Midbrain (tissue), 1 donor: ENCODE measurements at regions not wholly inside any gene's neighbourhood (a gene's known extent, or its start where the extent isn't known, plus 50 kb on each side); places are given as distances from the start of the nearest gene placed in this dataset.
"Not testable (repeated sequence)": the region's sequence is repeated elsewhere in the genome, so short reads cannot be mapped to it uniquely, and the experiment has no call there.

ENCODE experiments used
- DNase-seq: peaks from one replicate; lab custom pipeline; 2025; lab: John Stamatoyannopoulos, UW

DNA sequence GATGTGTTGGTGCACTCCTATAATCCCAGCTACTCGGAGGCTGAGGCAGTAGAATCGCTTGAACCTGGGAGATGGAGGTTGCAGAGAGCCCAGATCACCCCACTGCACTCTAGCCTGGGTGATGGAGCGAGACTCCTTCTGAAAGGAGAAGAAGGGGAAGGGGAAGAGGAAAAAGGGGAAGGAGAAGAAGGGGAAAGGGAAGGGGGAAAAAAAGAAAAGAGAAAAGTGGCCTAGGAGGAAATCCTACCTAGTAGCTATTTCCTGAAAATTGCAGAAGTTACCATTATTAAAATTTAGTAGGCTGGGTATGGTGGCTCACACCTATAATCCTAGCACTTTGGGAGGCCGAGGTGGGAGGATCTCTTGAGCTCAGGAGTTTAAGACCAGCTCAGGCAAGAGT, 67.4 kb downstream of the ARRDC3 start:
- no peak for DNase-seq

DNA sequence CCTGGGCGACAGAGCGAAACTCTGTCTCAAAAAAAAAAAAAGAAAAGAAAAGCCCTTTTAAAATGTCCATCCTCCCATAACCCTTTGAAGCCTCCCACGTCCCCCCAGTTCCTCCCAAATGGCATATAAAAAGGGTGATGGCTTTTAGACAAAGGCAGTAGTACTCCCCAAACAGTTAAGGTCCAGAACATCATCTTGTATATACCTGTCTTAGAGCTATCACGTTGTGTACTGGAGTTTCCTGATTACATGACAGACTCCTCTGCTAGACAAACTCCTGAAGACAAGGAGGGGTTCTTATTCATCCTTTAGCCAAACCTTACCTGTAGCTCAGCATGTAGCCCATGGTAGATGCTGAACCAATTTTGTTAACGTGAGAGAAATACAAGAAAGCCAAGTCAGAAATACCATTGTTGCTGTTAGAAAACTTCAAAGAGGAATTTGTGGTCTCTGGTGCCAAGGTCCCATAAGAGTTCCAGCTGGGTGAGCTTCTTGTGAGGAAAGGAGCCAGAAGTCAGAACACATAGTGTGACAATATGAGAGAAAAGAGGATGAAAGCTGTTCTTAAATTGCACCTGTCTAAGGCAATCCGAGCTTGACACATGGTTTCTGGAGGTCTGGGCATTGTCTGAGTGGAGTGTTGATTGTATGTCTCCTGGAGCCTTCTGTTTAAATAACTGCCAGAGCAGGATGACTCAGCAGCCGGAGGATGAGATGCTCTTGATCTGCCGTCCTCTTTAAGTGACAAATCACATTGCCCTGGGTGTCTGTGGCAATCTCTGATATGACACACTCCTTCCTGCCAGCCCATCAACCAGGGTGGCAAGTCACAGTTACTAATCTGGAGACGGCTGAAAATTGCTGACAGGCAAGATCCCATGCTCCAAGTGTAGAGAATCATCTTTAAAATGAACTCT, 69.1 kb downstream of the ARRDC3 start:
- no peak for DNase-seq

GRCh38 chr5:91312698-91313097, 70.4 kb downstream of the ARRDC3 start:
- DNase-seq = no peak

- peak; percentile 50 for DNase-seq
Observed at GRCh38 chr5:91311697-91312501, 71.2 kb downstream of the ARRDC3 start.

DNA sequence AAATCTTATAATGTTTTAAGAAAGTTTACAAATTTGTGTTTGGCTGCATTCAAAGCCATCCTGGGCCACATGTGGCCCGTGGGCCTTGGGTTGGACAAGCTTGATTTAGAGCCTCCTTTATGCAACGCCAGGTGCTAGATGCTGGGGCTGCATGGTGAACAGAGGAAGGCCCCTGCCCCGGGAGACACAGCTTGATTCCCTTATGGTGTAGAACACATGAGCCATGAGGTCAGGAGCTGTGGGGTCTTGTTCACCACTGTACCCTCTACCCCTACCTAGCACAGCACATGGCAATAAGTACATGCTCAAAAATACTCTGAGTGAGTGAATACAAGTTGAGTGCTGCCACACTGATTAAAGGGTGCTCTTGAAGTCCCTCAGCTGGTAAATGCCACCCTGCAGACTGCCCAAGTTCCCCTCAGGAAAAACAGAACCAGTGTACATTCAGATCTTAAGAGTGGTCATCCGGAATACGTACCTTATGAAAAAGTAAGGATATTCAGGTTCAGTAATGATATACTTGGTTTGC, 71.9 kb downstream of the ARRDC3 start:
- no peak for DNase-seq

DNA sequence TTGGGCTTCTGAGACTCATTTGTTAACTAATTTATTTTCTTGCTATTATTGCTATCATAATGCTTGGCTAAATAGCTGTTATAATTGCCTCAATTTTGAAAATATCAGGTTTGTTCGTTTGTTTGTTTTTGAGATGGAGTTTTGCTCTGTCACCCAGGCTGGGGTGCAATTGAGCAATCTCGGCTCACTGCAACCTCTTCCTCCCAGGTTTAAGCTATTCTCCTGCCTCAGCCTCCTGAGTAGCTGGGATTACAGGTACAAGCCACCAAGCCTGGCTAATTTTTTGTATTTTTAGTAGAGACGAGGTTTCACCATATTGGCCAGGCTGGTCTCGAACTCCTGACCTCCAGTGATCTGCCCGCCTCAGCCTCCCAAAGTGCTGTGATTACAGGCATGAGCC, 75.0 kb downstream of the ARRDC3 start:
- not testable (repeated sequence) for DNase-seq

GRCh38 chr5:91307048-91307447, 76.1 kb downstream of the ARRDC3 start:
- DNase-seq = no peak

GRCh38 chr5:91306497-91306896, 76.6 kb downstream of the ARRDC3 start:
- DNase-seq = no peak

- no peak for DNase-seq
Observed at GRCh38 chr5:91305640-91306039, 77.5 kb downstream of the ARRDC3 start.

GRCh38 chr5:91304015-91304414, 79.1 kb downstream of the ARRDC3 start:
- not testable (repeated sequence) for DNase-seq

GRCh38 chr5:91302958-91303357, 80.2 kb downstream of the ARRDC3 start:
- DNase-seq = peak; percentile 73

DNA sequence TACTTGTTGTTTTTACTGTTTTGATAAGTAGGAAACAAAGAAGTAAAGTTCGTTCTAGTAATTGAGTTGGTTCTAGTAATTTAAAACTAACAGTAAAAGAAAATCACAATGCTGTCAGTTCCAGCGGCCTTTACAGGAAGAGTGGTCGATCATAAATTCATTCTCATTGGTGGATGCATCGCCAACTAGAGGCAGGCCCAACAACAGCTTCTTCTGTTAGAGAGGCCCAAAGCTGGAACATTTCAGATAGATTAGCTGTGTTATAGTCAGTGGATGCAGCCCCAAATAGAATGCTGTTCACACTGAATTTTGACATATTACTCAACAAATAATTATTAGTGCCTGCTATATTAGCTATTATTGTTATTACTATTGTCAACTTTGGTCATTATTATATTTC, 80.8 kb downstream of the ARRDC3 start:
- no peak for DNase-seq

GRCh38 chr5:91301106-91301846, 81.8 kb downstream of the ARRDC3 start:
- DNase-seq = no peak

DNA sequence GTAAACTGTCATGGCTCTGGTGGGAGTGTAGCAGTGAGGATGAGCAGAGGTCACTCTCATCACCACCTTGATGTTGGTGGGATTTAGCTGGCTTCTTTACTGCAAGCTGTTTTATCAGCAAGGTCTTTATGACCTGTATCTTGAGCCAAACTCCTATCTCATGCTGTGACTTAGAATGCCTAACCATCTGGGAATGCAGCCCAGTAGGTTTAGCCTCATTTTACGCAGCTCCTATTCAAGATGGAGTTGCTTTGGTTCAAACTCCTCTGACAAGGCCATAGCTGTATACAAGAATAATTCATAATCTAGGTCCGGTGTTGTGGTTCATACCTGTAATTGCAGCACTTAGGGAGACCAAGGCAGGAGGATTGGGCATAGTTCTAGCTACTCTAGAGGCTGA, 85.1 kb downstream of the ARRDC3 start:
- DNase-seq = no peak

DNA sequence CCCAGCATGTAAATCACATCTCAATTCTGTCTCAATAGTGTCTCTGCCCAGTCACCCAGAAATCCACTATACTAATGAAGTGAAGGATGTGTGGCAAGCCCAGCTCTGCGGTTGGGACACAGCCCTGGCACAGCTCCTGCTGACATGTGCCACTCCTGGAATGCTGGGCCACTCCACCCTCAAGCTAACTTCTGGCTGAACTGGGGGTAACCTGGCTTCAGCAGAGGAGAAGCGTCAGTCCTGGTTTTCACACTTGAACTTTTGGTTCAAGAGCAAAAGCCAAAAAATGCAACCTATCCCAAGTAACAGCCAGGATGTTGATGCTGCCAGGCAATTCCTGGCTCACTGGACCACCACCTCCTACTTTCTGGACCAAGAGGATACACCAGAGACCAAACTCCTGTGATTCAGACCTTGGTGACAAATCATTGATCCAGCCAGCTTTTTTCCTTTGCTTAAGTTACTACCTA, 86.4 kb downstream of the ARRDC3 start:
- DNase-seq = no peak

- not testable (repeated sequence) for DNase-seq
Observed at GRCh38 chr5:91296102-91296501, 87.0 kb downstream of the ARRDC3 start.

GRCh38 chr5:91293131-91293530, 90.0 kb downstream of the ARRDC3 start:
- DNase-seq = no peak

- DNase-seq = no peak
Observed at GRCh38 chr5:91291628-91292569, 91.2 kb downstream of the ARRDC3 start.

DNA sequence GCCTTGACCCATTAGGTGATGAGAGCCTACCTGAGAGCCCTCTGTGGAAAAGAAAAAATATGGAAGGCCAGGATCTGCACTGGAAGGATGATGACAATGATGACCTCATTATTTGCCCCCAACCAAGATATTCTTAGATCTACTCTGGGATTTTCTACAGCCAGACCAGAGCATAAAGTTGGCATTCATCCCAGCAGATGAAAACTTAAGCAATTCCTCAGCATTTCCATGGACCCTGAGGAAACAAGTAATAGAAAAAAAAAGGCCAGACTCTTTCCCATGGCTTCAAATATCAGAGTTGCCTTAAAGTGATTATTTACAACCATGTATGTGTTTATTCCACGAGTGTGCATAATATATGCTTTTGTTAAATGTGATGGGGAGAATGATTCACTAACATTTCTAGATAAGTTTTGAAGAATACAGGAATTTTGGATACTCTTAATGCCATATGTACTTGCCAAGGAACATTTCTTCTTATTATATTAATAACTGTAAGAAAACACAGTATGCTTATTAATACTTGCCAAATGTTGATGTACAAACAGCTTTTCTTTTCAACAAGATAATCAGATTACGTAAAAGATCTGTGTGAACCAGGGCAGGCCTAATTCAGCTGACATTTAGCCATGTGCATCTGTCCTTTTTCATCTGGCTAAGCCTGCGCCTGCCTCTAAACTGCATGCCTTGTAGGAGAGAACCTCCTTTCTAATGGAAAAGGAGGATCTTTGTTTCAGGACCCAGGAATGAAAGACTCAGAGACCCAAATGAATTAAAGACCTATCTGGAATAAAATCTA, 94.8 kb downstream of the ARRDC3 start:
- DNase-seq = no peak

DNA sequence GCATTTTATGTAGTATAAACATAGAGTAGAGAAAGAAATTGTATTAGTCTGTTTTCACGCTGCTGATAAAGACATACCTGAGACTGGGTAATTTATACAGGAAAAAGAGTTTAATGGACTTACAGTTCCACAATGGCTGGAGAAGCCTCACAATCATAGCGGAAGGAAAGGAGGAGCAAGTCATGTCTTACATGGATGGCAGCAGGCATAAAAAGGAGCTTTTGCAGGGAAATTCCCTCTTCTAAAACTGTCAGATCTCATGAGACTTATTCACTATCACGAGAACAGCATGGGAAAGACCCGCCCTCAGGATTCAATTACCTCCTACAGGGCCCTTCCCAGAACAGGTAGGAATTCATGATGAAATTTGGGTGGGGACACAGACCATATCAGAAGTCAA, 98.1 kb downstream of the ARRDC3 start:
- not testable (repeated sequence) for DNase-seq
